IMR-90 (cell line): ENCODE measurements at regions not wholly inside any gene's neighbourhood (a gene's known extent, or its start where the extent isn't known, plus 50 kb on each side); places are given as distances from the start of the nearest gene placed in this dataset.

Experiments used
- CEBPB ChIP-seq: IDR thresholded peaks from 2 replicates; pipeline ENCODE4 v1.6.1; 2012; ENCODE audit warnings: low read depth, low read length, improper control_type of control experiment
- MAFK ChIP-seq: IDR thresholded peaks from 2 replicates; pipeline ENCODE4 v1.6.1; 2012; ENCODE audit warnings: low read depth, low read length, improper control_type of control experiment
- MAZ ChIP-seq: IDR thresholded peaks from 2 replicates; pipeline ENCODE4 v1.6.1; 2012; ENCODE audit warnings: low read depth, mild to moderate bottlenecking, low read length, improper control_type of control experiment, moderate library complexity, borderline replicate concordance
- MXI1 ChIP-seq: IDR thresholded peaks from 2 replicates; pipeline ENCODE4 v1.6.1; 2012; ENCODE audit warnings: low read depth, mild to moderate bottlenecking, low read length, moderate library complexity, borderline replicate concordance
- POLR2A ChIP-seq: IDR thresholded peaks from 2 replicates; pipeline ENCODE4 v1.6.1; 2012; ENCODE audit warnings: mild to moderate bottlenecking, low read depth, low read length
- TF ChIP-seq, protein P1 (sequence below): conservative IDR thresholded peaks from 2 replicates; pipeline ENCODE4 v1.5.1; 2012; ENCODE audit warnings: mild to moderate bottlenecking, low read depth, low read length, improper control_type of control experiment
- TF ChIP-seq, protein P2 (sequence below): fragments of 150-350 bp; IDR thresholded peaks from 2 replicates; pipeline ENCODE4 v1.6.1; 2017; ENCODE audit warnings: mild to moderate bottlenecking, antibody characterized with exemption, low read length, low read depth

DNA sequence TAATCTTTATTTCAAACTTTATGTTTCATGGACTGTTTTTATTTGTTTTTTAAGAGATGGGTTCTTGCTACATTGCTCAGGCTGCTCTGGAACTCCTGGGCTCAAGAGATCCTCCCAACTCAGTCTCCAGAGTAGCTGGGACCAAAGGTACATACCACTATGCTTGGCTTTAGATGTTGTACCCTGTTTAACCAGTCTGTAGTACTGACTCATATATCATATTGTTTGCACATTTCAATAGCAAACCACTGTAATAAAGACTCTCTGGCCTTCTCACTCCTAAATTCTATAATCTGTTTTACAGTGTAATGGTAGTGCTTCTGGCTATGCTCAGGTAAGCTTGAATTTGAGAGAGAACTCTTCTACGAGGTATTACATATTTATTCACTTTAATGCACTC, 413.6 kb upstream of the PCDH15 start:
- TF ChIP-seq, protein P1, sequence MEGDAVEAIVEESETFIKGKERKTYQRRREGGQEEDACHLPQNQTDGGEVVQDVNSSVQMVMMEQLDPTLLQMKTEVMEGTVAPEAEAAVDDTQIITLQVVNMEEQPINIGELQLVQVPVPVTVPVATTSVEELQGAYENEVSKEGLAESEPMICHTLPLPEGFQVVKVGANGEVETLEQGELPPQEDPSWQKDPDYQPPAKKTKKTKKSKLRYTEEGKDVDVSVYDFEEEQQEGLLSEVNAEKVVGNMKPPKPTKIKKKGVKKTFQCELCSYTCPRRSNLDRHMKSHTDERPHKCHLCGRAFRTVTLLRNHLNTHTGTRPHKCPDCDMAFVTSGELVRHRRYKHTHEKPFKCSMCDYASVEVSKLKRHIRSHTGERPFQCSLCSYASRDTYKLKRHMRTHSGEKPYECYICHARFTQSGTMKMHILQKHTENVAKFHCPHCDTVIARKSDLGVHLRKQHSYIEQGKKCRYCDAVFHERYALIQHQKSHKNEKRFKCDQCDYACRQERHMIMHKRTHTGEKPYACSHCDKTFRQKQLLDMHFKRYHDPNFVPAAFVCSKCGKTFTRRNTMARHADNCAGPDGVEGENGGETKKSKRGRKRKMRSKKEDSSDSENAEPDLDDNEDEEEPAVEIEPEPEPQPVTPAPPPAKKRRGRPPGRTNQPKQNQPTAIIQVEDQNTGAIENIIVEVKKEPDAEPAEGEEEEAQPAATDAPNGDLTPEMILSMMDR, result no peak
- no peak for TF ChIP-seq CEBPB
- TF ChIP-seq MXI1, result no peak
- TF ChIP-seq POLR2A, result no peak
- TF ChIP-seq MAFK, result no peak
- TF ChIP-seq, protein P2, sequence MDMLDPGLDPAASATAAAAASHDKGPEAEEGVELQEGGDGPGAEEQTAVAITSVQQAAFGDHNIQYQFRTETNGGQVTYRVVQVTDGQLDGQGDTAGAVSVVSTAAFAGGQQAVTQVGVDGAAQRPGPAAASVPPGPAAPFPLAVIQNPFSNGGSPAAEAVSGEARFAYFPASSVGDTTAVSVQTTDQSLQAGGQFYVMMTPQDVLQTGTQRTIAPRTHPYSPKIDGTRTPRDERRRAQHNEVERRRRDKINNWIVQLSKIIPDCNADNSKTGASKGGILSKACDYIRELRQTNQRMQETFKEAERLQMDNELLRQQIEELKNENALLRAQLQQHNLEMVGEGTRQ, result no peak
- no peak for TF ChIP-seq MAZ
